ENCODE measurements at regions not wholly inside any gene's neighbourhood (a gene's known extent, or its start where the extent isn't known, plus 50 kb on each side); places are given as distances from the start of the nearest gene placed in this dataset.

GRCh38 chr6:134746140-134746539 is 203.8 kb downstream of the ALDH8A1 start:
- TF ChIP-seq POLR2A (IDR thresholded peaks at IDR 0.05) (no peak), CTCF (IDR thresholded peaks at IDR 0.05) (no peak)

Measured in adrenal gland (tissue), 5 donors.